ENCODE measurements at regions not wholly inside any gene's neighbourhood (a gene's known extent, or its start where the extent isn't known, plus 50 kb on each side); places are given as distances from the start of the nearest gene placed in this dataset.
"Not testable (repeated sequence)": the region's sequence is repeated elsewhere in the genome, so short reads cannot be mapped to it uniquely, and the experiment has no call there.

GRCh38 chr3:110246796-110247376 lies 824.7 kb upstream of the NECTIN3 start:
- peak in 1 of 2 experiments; percentile 17 for DNase-seq

GRCh38 chr3:110248666-110249065 lies 823.0 kb upstream of the NECTIN3 start:
- no peak for DNase-seq

DNA sequence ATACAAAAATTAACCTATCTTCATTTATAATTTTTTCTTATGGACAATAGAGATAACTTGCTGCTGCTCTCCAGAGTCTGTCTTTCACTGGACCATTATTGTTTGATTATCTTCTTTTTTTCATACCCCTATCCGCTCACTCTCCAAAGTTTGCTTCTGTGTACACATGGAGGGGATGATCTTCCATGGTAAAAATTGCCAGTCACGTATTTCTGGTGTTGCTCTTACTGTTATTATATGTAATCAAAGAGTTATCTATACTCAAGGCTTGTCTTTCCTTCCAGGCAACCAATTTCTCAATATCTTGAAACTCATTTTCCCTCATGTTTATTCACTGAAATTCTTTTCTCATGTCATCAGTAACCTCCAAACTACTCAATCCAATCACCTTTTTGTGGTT lies 817.8 kb upstream of the NECTIN3 start:
- no peak for DNase-seq

DNA sequence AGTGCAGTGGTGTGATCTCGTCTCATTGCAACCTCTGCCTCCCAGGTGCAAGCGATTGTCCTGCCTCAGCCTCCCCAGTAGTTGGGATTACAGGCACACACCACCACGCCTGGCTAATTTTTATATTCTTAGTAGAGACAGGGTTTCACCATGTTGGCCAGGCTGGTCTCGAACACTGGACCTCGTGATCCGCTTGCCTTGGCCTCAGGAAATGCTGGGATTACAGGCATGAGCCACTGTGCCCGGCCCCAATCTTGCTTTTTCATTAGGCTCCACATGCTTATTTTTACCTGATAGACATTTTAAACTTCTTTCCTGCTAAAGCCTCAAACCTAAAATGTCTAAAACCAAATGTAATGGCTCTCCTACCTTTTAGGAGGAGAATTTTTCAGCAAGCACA lies 817.0 kb upstream of the NECTIN3 start:
- DNase-seq: no peak

DNA sequence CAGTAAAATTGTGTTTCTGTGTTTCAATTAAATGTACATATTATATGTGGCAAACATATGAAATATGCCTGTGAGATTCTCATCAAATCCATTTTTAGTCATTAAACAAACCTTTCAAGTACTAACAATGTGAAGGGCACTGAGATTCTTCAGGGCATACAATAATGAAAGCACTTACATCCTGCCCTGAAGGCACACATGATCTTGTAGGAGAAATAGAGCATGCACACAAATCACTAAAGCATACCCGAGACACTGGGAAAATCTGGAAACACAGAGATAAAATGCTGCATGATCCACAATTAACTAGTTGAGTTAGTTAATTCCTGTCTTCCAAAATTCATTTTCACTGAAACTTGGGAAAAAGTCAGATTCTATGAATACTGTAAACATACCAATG lies 810.5 kb upstream of the NECTIN3 start:
- DNase-seq: no peak

GRCh38 chr3:110262896-110263295 lies 808.7 kb upstream of the NECTIN3 start:
- no peak for DNase-seq

DNA sequence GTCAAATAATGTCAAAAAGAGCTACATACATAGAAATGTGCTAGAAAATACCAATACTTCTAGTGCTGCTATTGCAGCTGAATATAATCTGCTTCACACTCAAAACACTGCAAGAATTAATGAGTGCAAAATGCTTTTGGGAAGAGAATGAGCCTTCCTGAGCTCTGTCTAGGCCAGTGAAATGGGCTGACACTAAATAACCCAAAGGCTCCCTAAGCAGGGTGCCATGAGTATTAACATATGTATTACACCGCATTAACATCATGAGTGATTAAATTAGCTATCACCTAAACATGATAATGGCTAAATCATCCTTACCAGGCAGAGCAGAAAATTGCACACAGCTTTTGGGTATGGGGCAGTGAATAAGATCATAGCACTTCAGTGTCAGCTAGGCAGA lies 806.3 kb upstream of the NECTIN3 start:
- no peak for DNase-seq

GRCh38 chr3:110267304-110267845 lies 804.2 kb upstream of the NECTIN3 start:
- DNase-seq: no peak

DNA sequence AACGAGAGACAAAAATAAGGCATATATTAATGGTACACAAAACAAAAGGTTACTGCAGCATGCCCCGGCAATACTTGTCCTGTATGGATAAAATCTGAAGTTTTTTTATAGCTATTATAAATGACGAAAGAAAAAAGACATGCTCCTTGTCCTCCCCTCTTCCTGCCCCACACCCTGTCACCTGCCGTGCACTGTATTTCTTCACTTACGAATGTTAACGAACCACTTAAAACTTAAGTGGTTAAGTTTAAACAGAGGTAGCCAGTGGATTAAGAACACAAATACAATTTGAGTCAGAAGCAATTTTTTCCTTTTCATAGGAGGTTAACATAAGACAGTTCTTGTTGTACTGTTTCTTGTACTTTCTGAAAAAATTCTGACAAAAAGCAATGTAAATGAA lies 799.1 kb upstream of the NECTIN3 start:
- no peak for DNase-seq

- no peak for DNase-seq
Measured at GRCh38 chr3:110291886-110292501, 779.6 kb upstream of the NECTIN3 start.

DNA sequence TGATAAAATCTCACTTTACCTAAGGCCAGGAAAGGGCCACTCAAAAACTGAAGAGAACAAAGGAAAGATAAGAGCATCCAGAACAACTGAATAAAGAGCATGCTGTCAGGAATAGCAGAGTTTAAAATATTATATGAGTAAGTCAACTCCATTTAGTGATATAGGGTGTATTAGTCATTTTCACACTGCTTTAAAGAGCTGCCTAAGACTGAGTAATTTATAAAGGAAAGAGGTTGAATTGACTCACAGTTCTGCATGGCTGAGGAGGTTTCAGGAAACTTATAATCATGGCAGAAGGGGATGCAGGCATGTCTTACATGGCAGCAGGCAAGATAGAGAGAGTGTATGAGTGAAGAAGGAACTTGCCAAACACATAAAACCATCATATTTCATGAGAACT lies 778.0 kb upstream of the NECTIN3 start:
- DNase-seq: no peak

DNA sequence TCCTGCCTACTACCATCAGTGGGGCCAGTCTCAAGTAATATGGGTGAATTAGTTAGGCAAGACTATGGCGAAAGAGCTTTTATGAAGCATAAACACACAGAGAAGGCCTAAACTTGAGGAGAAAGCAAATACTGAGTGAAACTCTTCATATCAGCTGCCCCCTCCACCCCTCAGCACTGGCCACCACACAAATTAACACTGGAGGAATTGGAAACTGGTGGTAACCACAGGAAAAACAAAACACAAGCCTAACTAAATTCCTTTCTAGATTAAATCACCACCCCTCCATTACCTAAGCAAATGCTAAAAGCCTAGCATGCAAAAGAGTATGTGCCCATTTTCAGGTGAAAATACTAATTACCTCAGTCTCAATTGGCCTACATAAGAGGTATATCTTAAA lies 774.7 kb upstream of the NECTIN3 start:
- no peak for DNase-seq

- DNase-seq: no peak
Measured at GRCh38 chr3:110301781-110302180, 769.8 kb upstream of the NECTIN3 start.

DNA sequence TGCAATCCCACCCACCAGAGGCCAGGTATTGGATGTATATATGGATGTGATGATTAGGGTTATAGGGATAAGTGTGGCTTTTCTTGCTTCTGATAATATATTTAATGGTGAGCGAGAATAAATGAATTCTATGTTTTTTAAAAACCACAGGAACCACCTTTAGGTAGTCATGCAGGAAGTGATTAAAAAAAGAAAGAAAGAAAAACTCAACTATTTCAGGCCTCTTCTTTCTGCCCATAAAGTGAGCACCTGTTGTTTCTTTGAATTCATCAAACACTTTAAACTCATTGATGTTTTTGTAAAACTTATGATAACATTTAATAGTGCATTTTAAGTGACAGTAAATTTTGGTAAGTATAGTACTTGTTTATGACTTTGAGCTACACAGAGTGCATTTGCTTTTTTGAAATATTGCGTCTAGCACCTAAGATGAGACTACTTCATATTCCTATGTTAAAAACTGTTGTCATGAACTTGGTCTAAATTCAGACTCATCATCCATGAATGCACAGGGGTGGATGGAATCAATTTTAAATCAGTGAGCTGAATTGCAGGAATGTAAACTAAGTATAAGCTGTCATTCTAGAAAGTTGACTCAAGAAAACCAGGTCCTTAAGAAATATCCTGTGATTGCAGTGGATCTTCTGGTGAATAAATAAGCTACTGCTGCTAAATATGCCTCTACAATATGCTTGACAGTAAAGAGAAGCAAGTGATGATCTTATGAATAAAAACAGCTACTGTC lies 764.4 kb upstream of the NECTIN3 start:
- DNase-seq: no peak

- DNase-seq: peak; percentile 46 to 49
Measured at GRCh38 chr3:110311541-110311940, 760.1 kb upstream of the NECTIN3 start.

- DNase-seq: peak; percentile 61 to 65
Measured at GRCh38 chr3:110314512-110315114, 757.0 kb upstream of the NECTIN3 start.

GRCh38 chr3:110318108-110318507 lies 753.5 kb upstream of the NECTIN3 start:
- no peak for DNase-seq

GRCh38 chr3:110323349-110323748 lies 748.3 kb upstream of the NECTIN3 start:
- DNase-seq: no peak

DNA sequence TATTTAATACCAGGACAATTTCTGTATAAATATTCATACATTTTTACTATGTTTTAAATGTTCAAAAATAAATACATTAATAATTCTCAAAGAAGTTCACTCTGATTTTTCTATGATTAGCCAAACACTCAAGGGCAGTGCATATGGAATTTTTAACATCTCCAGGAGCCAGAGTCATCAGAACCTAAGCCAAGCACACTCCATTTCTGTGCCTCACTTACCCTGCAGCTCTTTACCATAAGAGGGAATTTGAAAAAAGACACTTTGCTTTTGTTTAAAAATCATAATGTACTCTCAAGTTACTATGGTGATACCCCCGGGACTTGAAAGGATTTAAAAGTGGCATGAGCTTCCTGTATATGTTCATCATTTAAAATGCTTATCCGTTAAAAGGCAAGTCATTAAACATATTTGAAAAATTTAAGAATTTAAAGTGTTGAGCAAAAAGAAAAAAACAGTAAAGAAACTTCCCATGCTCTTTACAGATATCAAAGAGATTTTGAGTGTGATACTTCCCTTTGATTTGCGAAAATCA lies 747.4 kb upstream of the NECTIN3 start:
- DNase-seq: no peak

DNA sequence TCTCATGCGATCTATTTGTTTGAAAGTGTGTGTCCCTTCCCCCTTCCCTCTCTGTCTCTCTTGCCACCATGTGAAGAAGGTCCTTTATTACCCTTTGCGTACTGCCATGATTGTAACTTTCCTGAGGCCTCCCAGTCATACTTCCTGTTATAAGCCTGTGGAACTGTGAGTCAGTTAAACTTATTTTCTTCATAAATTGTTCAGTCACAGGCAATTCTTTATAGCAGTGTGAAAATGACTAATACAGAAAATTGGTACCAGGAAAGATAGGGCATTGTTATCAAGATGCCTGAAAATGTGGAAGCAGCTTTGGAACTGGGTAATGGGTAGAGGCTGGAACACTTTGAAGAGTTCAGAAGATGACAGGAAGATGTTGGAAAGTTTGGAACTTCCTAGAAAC lies 743.7 kb upstream of the NECTIN3 start:
- no peak for DNase-seq

DNA sequence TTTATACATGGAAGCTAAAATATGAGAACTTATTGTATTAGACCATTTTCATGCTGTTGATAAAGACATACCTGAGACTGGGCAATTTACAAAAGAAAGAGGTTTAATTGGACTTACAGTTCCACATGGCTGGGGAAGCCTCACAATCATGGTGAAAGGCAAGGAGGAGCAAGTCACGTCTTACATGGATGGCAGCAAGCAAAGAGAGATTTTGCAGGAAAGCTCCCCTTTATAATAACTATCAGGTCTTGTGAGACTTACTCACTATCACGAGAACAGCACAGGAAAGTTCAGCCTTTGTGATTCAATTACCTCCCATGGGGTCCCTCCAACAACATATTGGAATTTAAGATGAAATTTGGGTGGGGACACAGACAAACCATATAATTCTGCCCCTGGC lies 740.1 kb upstream of the NECTIN3 start:
- DNase-seq: not testable (repeated sequence)

- DNase-seq: no peak
Measured at GRCh38 chr3:110332629-110333028, 739.0 kb upstream of the NECTIN3 start.

DNA sequence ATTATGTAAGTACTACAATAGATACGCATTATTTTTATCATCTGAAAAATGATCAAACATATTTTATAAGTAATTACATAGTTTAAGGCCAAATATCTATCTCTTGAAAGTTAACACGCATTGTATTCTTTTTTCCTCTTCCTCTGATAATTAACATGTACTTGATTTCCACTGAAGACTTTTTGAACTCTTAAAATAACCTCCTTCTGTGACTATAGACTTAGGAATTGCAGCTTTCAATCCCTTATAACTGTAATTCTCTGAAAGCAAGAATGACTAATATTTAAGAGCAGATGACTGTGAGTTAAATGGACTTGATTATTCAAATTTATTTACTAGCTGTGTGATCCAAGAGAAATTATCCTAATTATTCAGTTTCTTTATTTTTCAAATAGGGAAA lies 730.6 kb upstream of the NECTIN3 start:
- no peak for DNase-seq
